GM19467 (cell line): ENCODE measurements at regions not wholly inside any gene's neighbourhood (a gene's known extent, or its start where the extent isn't known, plus 50 kb on each side); places are given as distances from the start of the nearest gene placed in this dataset.
"Not testable (repeated sequence)": the region's sequence is repeated elsewhere in the genome, so short reads cannot be mapped to it uniquely, and the experiment has no call there.

Experiments
- ATAC-seq: cut with Tn5 transposase; IDR thresholded peaks from one replicate; pipeline ENCODE4 v1.9.1; 2021; ENCODE audit warnings: mild to moderate bottlenecking, moderate library complexity; ENCODE audit not compliant: unreplicated experiment

GRCh38 chr4:181757910-181758660 lies 485.1 kb upstream of the TENM3 start:
- no peak for ATAC-seq

DNA sequence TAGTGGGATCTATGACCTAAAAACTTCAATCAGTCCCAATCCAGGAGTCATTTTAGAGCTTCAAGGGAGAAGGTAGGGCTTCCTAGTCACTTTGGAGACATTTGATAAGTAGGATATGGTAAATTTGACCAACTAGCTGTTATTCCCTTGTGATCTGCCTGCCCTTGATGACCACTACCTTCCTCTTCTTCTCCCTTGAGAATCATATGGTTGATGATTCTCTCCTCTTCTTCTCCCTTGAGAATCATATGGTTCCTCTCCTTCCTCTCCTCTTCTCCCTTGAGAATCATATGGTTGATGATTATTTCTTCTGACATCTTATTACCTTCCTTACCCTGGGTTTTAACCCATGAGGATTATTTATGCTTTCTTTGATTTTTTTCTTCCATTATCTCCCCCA lies 482.6 kb upstream of the TENM3 start:
- no peak for ATAC-seq

GRCh38 chr4:181761156-181761555 lies 482.0 kb upstream of the TENM3 start:
- ATAC-seq, result no peak

DNA sequence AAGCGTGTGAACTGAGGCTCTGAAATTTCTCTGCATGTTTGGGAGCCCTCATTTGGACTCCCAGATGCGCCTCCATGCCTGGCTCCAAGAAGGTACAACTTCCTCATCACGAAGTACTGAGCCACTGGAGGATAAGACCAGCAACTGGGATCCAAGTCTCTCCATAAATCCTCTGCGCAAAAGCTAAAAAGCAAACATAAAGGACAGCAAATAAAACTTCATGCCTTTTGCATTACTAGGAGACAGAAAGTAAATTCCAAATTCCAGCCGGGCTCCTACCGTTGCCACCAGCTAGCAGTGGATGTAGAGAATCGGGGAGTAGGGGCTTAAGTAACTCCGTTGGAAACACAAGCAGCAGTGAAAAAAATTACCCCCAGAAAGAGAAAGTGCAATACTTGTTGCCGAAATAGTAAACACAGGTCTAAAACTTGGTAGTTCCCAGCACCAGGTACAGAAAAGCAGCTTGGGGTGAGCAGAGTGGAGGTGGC lies 477.1 kb upstream of the TENM3 start:
- no peak for ATAC-seq

DNA sequence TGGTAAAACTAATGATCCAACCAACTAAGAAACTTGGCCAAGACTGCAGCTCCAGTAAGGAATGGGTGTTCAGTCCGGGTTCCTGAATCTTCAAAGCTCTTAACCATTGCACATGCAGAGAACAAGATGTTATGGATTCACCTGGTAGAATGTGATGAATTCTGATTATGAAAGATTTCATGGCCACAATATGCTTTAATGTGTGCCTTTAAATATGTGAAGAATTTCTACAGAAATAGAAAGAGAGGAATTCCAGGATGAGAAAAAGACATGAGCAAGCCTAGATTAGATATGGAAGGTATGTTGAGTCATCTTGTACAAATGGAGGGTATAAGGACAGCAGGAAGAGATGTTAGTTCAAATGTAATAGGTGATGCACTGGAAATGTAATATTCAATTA lies 472.2 kb upstream of the TENM3 start:
- ATAC-seq, result no peak

DNA sequence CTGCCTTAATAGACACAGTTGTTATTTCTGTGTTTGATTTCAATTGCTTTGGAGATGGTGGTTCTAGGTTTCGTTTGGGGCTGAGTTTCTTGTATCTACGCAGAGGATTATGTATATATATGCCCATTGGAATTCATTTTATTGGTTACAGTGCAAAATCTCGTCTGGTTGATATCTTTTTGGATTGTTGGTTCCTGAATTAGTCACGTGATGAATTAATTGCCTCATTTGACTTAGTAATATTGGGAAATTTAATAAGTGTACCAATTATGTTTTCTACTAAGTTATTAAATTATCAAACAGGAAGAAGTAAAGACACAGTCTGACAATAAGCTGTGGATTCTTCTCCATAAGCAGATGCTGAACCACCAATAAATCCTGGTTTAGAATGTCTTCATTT lies 467.9 kb upstream of the TENM3 start:
- ATAC-seq, result no peak

DNA sequence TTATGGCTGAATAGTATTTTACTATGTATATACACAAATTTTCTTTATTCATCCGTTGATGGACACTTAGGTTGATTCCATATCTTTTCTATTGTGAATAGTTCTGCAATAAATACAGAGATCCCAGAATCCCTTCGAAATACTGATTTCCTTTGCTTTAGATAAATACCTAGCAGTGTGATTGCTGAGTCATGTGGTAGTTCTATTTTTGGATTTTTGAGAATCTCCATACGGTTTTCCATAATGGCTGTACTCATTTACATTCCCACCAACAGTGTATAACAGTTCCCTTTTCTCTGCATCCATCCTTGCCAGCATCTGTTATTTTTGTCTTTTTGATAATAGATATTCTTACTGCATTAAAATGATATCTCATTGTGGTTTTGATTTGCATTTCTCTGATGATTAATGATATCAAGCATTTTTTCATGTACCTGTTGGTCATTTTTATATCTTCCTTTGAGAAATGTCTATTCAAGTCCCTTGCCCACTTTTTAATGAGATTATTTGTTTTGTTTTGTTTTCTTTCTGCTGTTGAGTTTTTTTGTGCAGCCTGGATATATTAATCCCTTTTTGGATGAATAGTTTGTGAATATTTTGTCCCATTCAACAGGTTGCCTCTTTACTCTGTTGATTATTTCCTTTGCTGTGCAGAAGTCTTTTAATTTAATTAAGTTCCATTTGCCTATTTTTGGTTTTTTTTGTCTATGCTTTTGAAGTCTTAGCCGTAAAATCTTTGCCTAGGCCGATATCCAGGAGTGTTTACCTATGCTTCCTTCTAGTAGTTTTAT lies 466.7 kb upstream of the TENM3 start:
- no peak for ATAC-seq

DNA sequence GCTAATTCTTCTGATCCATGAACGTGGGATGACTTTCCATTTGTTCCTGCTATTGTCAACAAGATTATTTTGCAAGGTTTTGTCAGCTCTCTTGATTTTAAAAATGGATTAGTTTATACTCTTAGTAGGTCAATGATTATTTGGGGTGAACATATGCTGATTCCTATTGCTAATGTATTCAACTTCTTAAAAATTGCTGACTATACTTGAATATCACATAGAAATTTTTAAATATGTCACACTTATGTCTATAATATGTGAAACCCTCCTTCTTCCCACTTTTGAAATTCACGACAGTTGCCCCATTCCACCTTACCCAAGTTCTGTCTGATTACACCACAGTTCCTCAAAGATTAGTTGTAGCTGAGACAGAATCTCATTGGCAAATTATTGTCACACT lies 465.7 kb upstream of the TENM3 start:
- ATAC-seq, result no peak

DNA sequence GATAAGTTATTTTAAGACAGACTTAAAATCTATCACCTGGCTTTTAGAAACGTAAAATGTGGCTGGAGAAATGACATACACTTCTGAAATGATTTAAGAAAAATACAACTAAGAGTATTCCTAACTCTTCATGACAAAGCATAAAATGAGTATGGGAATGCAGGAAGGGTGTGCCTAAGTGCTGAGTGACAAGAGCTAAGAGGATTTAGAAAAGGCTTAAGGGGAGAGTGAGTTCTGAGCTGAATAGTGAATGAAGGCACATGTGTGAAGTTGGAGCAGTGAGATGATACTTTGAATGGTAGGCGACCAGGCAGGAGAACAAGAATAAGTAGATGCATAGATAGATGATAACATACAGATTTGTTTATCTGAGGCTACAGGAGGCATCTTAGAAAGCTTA lies 458.3 kb upstream of the TENM3 start:
- ATAC-seq, result no peak

GRCh38 chr4:181792641-181793040 lies 450.6 kb upstream of the TENM3 start:
- ATAC-seq, result no peak

GRCh38 chr4:181793096-181793495 lies 450.1 kb upstream of the TENM3 start:
- no peak for ATAC-seq

- no peak for ATAC-seq
Observed at GRCh38 chr4:181796502-181796901, 446.7 kb upstream of the TENM3 start.

GRCh38 chr4:181798536-181798935 lies 444.7 kb upstream of the TENM3 start:
- ATAC-seq, result no peak

GRCh38 chr4:181799561-181800069 lies 443.6 kb upstream of the TENM3 start:
- ATAC-seq, result no peak

DNA sequence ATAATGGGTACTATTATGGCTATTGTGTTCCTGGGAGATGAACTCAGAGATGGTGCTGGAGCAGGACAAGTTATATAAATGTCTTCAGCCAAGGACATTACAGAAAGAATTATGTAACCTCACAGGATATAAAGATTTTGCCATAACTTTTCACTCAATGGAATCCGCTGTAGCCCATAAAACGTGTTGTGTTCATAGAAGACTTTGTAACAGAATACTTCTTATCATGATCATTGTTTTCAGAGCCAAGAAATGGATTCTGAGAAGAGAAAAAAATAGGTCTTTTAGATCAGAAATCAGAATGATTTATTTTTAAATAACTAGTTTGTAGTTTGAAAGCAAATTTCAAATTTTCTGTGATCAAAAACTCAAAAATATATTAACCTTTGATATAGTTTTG lies 441.0 kb upstream of the TENM3 start:
- no peak for ATAC-seq

GRCh38 chr4:181807771-181808170 lies 435.4 kb upstream of the TENM3 start:
- ATAC-seq, result no peak

DNA sequence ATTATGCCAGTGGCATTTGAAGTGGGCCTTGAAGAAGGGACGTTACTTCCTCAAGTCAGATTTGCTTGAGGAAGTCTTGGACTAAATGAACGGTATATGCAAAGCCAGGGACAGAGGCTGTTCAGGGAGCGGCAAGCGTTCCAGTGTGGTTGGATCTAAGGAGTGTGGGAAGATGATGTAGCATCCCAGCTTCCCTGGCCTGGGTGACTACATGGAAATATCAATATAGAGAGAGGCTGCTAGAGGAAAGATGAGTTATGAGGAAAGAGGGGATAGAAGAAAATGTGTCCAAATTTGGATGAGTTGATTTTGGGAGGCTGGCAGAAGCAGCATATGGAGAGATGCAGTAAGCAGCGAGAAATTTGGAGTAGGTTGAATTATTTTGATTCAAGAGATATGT lies 432.5 kb upstream of the TENM3 start:
- ATAC-seq, result no peak

DNA sequence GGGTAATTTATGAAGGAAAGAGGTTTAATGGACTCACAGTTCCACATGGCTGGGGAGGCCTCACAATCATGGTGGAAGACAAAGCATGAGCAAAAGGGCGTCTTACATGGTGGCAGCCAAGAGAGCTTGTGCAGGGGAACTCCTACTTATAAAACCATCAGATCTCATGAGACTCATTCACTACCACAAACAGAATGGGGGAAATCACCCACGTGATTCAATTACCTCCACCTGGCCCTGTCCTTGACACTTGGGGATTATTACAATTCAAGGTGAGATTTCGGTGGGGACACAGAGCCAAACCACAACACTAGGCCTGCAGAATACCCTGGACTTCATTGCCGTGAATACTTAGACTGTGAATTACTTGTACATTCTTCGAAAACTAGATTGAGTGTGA lies 431.7 kb upstream of the TENM3 start:
- ATAC-seq, result not testable (repeated sequence)

DNA sequence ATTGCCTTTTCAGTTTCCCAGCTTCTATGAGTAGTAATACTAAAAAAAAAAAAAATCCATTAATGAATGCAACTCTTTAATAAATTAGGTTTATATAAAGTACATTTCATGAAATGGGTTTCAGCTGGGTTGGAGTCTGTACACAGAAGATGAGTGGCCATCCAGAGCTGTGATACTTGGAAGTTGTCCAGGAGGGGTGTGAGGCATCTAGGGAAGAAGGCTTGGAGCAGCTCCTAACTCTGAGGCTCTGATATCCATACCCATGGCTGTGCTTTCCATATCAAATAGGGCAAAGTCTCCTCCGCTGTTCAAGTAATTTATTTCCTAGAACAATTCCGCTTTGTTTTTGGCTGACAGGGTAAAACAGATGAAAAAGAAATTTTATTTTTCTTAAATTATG lies 423.3 kb upstream of the TENM3 start:
- ATAC-seq, result no peak

DNA sequence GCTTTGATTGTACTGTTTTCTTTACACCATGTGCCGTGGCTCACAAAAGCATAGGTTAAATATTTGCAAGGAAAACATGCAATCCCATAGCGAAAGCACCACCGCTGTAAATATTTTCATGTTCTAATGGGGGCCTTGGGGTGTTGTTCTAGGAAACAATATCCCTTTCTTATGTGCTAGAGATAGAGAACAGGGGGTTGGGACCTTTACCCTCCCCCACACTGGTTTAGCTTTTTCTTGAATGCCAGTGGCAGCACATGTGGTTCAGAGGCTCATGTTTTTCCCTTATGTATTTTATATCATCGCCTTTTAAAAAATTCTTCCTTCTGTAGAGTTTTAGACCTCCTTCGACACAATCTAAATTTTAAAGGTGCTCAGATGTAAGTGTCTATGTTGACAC lies 422.6 kb upstream of the TENM3 start:
- no peak for ATAC-seq

DNA sequence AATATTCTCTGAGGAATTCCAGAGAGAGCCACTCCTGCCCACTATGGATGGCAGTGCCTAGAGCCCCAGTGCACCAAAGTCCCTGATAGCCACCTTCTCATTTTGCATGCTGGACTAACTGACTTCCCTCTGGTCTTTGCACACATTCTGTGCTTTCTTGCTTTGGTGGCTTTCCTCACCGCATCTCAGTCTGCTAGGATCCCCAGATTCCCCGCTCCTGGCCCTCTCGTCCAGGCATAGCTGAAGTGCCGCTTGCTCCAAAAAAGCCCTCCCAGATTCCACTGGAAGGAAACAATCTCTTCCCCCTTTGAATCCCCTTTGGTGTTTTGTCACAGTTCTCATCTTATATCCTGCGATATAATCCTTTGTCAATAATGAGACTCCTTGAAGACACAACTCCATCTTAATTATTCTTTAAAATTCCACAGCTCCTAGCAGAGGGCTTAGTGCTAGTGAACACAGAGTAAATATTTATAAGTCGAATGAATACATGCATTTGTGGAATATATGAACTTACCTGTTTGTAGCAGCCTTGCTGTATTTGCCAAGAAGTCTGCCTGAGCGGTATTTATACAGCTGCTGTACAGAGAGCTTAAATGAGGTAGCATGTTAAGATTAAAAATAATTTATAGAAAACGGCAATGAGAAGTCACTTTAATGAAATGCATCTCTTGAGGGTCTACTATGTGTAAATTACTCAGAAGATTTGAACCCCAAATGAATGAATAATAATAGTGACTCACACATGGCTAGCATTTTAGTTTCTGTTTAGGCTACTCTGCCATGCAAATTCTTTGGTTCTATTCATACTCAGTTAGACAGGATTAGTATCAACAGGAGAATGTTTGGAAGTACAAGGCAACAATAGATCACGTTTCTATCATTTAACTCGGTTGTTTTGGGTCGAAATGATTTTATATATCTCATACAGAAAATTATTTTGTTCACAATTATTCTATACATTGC lies 421.9 kb upstream of the TENM3 start:
- ATAC-seq, result no peak
